ENCODE measurements at regions not wholly inside any gene's neighbourhood (a gene's known extent, or its start where the extent isn't known, plus 50 kb on each side); places are given as distances from the start of the nearest gene placed in this dataset.
A peak's percentile ranks its signal among the peaks of the same experiment; 100 is the strongest.

- TF ChIP-seq ZNF219 (CRISPR knock-in tag; IDR thresholded peaks at IDR 0.05; ENCODE audit: borderline replicate concordance) (no peak), GABPB1 (CRISPR knock-in tag; IDR thresholded peaks at IDR 0.05) (no peak), NFYB (CRISPR knock-in tag; conservative IDR thresholded peaks at IDR 0.05; ENCODE audit: low read depth) (no peak), ELF4 (CRISPR knock-in tag; IDR thresholded peaks at IDR 0.05; ENCODE audit: low read depth) (no peak), E2F1 (CRISPR knock-in tag; IDR thresholded peaks at IDR 0.05) (no peak), GRHL2 (CRISPR knock-in tag; IDR thresholded peaks at IDR 0.05; ENCODE audit: insufficient replicate concordance, severe bottlenecking) (no peak), JAZF1 (CRISPR knock-in tag; IDR thresholded peaks at IDR 0.05) (no peak), ERG (CRISPR knock-in tag; IDR thresholded peaks at IDR 0.05) (no peak)
- TF ChIP-seq, protein P1, sequence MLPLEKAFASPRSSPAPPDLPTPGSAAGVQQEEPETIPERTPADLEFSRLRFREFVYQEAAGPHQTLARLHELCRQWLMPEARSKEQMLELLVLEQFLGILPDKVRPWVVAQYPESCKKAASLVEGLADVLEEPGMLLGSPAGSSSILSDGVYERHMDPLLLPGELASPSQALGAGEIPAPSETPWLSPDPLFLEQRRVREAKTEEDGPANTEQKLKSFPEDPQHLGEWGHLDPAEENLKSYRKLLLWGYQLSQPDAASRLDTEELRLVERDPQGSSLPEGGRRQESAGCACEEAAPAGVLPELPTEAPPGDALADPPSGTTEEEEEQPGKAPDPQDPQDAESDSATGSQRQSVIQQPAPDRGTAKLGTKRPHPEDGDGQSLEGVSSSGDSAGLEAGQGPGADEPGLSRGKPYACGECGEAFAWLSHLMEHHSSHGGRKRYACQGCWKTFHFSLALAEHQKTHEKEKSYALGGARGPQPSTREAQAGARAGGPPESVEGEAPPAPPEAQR (CRISPR knock-in tag; IDR thresholded peaks at IDR 0.05) = no peak
- TF ChIP-seq, protein P2, sequence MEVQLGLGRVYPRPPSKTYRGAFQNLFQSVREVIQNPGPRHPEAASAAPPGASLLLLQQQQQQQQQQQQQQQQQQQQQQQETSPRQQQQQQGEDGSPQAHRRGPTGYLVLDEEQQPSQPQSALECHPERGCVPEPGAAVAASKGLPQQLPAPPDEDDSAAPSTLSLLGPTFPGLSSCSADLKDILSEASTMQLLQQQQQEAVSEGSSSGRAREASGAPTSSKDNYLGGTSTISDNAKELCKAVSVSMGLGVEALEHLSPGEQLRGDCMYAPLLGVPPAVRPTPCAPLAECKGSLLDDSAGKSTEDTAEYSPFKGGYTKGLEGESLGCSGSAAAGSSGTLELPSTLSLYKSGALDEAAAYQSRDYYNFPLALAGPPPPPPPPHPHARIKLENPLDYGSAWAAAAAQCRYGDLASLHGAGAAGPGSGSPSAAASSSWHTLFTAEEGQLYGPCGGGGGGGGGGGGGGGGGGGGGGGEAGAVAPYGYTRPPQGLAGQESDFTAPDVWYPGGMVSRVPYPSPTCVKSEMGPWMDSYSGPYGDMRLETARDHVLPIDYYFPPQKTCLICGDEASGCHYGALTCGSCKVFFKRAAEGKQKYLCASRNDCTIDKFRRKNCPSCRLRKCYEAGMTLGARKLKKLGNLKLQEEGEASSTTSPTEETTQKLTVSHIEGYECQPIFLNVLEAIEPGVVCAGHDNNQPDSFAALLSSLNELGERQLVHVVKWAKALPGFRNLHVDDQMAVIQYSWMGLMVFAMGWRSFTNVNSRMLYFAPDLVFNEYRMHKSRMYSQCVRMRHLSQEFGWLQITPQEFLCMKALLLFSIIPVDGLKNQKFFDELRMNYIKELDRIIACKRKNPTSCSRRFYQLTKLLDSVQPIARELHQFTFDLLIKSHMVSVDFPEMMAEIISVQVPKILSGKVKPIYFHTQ (CRISPR knock-in tag; IDR thresholded peaks at IDR 0.05) = no peak
These were observed 220.0 kb upstream of the KLF6 start (continued) for GRCh38 chr10:4004990-4005389.

GRCh38 chr10:4004144-4004543 lies 219.1 kb upstream of the KLF6 start:
- ChIA-PET POLR2A (no interaction called here), CTCF (no interaction called here)
- Mint-ChIP-seq H3K27ac (no peak overlapping the region), H3K4me3 (no peak overlapping the region), H3K4me1 (peaks cover 9% of the 10 kb centered on the region), H3K27me3 (ENCODE audit: low read depth) (no peaks in the 10 kb centered on the region), H3K36me3 (peaks cover 9% of the 10 kb centered on the region), H3K9me3 (peaks cover 10% of the 10 kb centered on the region)
- no peak for DNase-seq (ENCODE audit: low spot score)
- TF ChIP-seq SOX15 (CRISPR knock-in tag; IDR thresholded peaks at IDR 0.05) = no peak
- TF ChIP-seq, protein P3, sequence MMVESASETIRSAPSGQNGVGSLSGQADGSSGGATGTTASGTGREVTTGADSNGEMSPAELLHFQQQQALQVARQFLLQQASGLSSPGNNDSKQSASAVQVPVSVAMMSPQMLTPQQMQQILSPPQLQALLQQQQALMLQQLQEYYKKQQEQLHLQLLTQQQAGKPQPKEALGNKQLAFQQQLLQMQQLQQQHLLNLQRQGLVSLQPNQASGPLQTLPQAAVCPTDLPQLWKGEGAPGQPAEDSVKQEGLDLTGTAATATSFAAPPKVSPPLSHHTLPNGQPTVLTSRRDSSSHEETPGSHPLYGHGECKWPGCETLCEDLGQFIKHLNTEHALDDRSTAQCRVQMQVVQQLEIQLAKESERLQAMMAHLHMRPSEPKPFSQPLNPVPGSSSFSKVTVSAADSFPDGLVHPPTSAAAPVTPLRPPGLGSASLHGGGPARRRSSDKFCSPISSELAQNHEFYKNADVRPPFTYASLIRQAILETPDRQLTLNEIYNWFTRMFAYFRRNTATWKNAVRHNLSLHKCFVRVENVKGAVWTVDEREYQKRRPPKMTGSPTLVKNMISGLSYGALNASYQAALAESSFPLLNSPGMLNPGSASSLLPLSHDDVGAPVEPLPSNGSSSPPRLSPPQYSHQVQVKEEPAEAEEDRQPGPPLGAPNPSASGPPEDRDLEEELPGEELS (CRISPR knock-in tag; IDR thresholded peaks at IDR 0.05) = no peak
- TF ChIP-seq, protein P4, sequence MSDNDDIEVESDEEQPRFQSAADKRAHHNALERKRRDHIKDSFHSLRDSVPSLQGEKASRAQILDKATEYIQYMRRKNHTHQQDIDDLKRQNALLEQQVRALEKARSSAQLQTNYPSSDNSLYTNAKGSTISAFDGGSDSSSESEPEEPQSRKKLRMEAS (CRISPR knock-in tag; IDR thresholded peaks at IDR 0.05) = no peak
- TF ChIP-seq JAZF1 (CRISPR knock-in tag; IDR thresholded peaks at IDR 0.05) = no peak
- no peak for TF ChIP-seq TCF7 (CRISPR knock-in tag; IDR thresholded peaks at IDR 0.05; ENCODE audit: low read depth)
- TF ChIP-seq ZNF416 (CRISPR knock-in tag; IDR thresholded peaks at IDR 0.05) = no peak
- no peak for TF ChIP-seq NR1H2 (CRISPR knock-in tag; IDR thresholded peaks at IDR 0.05)
- no peak for TF ChIP-seq ELF4 (CRISPR knock-in tag; IDR thresholded peaks at IDR 0.05; ENCODE audit: low read depth)
- no peak for TF ChIP-seq KAT7 (CRISPR knock-in tag; IDR thresholded peaks at IDR 0.05; ENCODE audit: borderline replicate concordance)
- TF ChIP-seq, protein P5, sequence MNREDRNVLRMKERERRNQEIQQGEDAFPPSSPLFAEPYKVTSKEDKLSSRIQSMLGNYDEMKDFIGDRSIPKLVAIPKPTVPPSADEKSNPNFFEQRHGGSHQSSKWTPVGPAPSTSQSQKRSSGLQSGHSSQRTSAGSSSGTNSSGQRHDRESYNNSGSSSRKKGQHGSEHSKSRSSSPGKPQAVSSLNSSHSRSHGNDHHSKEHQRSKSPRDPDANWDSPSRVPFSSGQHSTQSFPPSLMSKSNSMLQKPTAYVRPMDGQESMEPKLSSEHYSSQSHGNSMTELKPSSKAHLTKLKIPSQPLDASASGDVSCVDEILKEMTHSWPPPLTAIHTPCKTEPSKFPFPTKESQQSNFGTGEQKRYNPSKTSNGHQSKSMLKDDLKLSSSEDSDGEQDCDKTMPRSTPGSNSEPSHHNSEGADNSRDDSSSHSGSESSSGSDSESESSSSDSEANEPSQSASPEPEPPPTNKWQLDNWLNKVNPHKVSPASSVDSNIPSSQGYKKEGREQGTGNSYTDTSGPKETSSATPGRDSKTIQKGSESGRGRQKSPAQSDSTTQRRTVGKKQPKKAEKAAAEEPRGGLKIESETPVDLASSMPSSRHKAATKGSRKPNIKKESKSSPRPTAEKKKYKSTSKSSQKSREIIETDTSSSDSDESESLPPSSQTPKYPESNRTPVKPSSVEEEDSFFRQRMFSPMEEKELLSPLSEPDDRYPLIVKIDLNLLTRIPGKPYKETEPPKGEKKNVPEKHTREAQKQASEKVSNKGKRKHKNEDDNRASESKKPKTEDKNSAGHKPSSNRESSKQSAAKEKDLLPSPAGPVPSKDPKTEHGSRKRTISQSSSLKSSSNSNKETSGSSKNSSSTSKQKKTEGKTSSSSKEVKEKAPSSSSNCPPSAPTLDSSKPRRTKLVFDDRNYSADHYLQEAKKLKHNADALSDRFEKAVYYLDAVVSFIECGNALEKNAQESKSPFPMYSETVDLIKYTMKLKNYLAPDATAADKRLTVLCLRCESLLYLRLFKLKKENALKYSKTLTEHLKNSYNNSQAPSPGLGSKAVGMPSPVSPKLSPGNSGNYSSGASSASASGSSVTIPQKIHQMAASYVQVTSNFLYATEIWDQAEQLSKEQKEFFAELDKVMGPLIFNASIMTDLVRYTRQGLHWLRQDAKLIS (CRISPR knock-in tag; IDR thresholded peaks at IDR 0.05; ENCODE audit: borderline replicate concordance) = no peak
- no peak for TF ChIP-seq E2F4 (CRISPR knock-in tag; IDR thresholded peaks at IDR 0.05; ENCODE audit: borderline replicate concordance, low read depth)
- TF ChIP-seq ZNF232 (CRISPR knock-in tag; IDR thresholded peaks at IDR 0.05) = no peak
- TF ChIP-seq ZNF219 (CRISPR knock-in tag; IDR thresholded peaks at IDR 0.05; ENCODE audit: borderline replicate concordance) = no peak
- TF ChIP-seq ZNF423 (CRISPR knock-in tag; IDR thresholded peaks at IDR 0.05) = no peak
- ATAC-seq = peak; percentile 36; the same call in 1 of the 2 replicates
